ENCODE measurements at regions not wholly inside any gene's neighbourhood (a gene's known extent, or its start where the extent isn't known, plus 50 kb on each side); places are given as distances from the start of the nearest gene placed in this dataset.

DNA sequence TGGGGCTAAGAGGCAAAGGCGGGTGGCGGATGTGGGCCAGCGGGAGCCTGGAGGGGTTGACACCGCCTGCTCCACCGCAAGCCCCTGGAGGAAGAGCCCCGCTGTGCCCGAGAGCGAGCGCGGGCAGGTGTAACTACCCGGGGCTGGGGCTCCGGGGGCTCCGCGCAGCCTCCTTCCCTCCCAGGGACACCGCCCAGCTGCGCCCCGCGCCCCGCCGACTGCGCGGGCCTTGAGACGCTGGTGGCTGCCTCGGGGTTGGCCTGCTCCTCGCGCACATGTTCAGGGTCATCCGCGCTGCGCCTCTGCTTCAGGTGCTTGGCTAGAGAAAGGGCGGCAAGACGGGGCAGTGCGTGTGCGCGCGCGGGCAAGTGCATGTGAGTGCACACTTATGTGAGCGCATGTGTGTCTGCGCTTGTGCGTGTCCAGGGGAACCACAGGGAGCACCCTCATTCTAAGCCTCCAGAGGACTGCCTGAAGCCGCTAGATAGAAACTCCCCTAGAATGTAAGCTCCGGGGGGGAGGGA, 197.5 kb upstream of the TMEM45B start:
- H3K4me3 ChIP-seq, result no peak overlapping the region
- intact Hi-C loops (cut with DNase I), result no loop called here
- H3K27ac ChIP-seq, result no peak overlapping the region
- H3K9me3 ChIP-seq, result no peaks in the 10 kb centered on the region
- TF ChIP-seq POLR2A (IDR thresholded peaks at IDR 0.05), result no peak
- TF ChIP-seq, protein P1, sequence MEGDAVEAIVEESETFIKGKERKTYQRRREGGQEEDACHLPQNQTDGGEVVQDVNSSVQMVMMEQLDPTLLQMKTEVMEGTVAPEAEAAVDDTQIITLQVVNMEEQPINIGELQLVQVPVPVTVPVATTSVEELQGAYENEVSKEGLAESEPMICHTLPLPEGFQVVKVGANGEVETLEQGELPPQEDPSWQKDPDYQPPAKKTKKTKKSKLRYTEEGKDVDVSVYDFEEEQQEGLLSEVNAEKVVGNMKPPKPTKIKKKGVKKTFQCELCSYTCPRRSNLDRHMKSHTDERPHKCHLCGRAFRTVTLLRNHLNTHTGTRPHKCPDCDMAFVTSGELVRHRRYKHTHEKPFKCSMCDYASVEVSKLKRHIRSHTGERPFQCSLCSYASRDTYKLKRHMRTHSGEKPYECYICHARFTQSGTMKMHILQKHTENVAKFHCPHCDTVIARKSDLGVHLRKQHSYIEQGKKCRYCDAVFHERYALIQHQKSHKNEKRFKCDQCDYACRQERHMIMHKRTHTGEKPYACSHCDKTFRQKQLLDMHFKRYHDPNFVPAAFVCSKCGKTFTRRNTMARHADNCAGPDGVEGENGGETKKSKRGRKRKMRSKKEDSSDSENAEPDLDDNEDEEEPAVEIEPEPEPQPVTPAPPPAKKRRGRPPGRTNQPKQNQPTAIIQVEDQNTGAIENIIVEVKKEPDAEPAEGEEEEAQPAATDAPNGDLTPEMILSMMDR (IDR thresholded peaks at IDR 0.05), result no peak
- no peak for DNase-seq
- H3K27me3 ChIP-seq, result no peaks in the 10 kb centered on the region
- no peaks in the 10 kb centered on the region for H3K36me3 ChIP-seq (replicated peaks in 1 of 2; ENCODE audit: insufficient read depth in 1 of 2, low read depth in 2 of 2)
- ATAC-seq, result no peak
- H3K4me1 ChIP-seq, result no peaks in the 10 kb centered on the region
- 63 to 81% methylated on average over 11 to 34 of the region's 41 CpGs for WGBS, 2 donors

DNA sequence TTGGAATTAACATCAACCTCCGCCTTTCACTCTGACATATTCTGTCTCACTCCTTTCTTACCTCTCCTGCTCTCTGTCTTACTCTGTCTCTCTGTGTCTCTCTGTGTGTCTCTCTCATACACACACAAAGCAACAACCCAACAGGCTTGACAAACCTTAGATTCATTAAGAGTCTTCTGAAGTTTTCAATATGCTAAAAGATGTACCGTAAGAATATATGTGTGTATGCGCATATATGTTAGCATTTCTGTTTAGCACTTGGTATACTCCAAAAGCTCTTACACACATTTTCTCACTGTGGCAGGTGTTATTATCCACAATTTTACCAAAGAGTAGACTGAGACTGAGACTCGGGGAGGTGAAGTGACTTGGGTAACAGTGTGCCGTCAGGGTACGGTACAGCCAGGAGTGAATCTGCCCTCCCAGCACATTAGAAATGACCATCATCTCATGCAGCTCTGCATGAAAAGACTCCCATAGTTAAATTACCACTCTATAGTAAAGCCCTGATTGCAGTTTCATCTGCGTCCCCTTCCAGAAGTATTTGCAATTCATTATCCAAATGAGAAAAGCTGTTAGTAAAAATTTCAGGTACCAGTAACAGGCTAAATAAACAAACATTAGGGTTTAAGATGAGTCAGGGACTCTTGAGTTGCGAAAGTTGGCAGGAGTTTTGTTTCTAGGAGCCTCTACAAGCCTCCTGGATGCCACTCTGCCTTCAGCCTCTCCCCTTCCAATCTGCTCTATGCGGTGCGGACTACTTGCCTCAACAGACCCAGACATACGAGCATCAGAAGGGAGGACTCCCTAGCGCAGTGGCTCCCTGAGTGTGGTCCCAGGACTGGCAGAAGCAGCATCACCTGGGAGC, 195.2 kb upstream of the TMEM45B start:
- ATAC-seq (no peak), DNase-seq (no peak)
- no peaks in the 10 kb centered on the region for H3K4me1 ChIP-seq
- 87 to 89% methylated on average over 12 of the region's 12 CpGs for WGBS, 2 donors
- H3K36me3 ChIP-seq (replicated peaks in 1 of 2; ENCODE audit: insufficient read depth in 1 of 2, low read depth in 2 of 2), result no peaks in the 10 kb centered on the region
- H3K27me3 ChIP-seq, result no peaks in the 10 kb centered on the region
- no peak overlapping the region for H3K4me3 ChIP-seq
- H3K27ac ChIP-seq, result no peak overlapping the region
- intact Hi-C loops (cut with DNase I), result no loop called here
- no peaks in the 10 kb centered on the region for H3K9me3 ChIP-seq
- TF ChIP-seq, protein P1 (IDR thresholded peaks at IDR 0.05), result no peak
- TF ChIP-seq POLR2A (IDR thresholded peaks at IDR 0.05), result no peak

DNA sequence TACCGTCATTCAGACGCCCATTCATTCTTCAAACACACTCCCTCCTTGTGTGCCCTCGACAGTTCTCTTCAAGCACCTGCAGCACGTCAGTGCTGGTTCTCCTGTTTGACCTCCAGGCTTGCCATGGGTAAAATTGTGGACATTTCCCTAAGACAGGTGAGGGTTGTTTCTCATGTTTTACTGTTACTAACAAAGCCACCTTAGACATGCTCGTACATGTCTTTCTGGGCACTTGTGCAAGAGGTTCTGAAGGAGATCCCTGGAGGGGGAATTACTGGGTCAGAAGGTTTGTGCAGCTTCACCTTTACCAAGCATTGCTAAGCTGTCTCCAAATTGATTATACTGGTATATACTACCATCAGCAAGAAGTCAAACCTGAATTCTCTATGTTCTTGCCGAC, 189.7 kb upstream of the TMEM45B start:
- no peaks in the 10 kb centered on the region for H3K4me1 ChIP-seq
- intact Hi-C loops (cut with DNase I), result no loop called here
- TF ChIP-seq, protein P1 (IDR thresholded peaks at IDR 0.05), result no peak
- TF ChIP-seq POLR2A (IDR thresholded peaks at IDR 0.05), result no peak
- 51 to 70% methylated on average over 6 of the region's 6 CpGs for WGBS, 2 donors
- DNase-seq (no peak), ATAC-seq (no peak)
- no peaks in the 10 kb centered on the region for H3K27me3 ChIP-seq
- no peak overlapping the region for H3K27ac ChIP-seq
- H3K4me3 ChIP-seq, result no peak overlapping the region
- H3K36me3 ChIP-seq (replicated peaks in 1 of 2; ENCODE audit: insufficient read depth in 1 of 2, low read depth in 2 of 2), result no peaks in the 10 kb centered on the region
- no peaks in the 10 kb centered on the region for H3K9me3 ChIP-seq

DNA sequence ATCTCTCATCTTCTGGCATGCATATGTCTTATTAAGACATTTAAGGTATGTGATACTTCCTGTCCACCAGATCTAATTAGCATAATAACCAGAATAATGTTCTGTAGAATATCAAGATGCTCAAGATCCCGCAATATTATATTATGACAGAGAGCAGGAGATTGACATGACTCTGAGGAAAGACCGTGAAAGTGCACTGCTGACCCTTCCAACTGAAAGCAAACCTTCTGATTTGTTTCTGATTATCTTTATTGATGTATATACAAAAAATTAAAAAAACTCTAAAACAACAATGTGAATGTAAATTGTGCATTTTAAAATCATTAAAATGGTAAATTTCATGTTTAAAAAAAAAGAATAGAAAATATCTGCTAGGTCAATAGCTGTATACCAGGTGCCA, 184.4 kb upstream of the TMEM45B start:
- Histone ChIP-seq H3K4me3 (no peak overlapping the region), H3K27me3 (no peaks in the 10 kb centered on the region), H3K4me1 (no peaks in the 10 kb centered on the region), H3K36me3 (replicated peaks in 1 of 2; ENCODE audit: insufficient read depth in 1 of 2, low read depth in 2 of 2) (no peaks in the 10 kb centered on the region), H3K27ac (no peak overlapping the region), H3K9me3 (no peaks in the 10 kb centered on the region)
- DNase-seq (no peak), ATAC-seq (no peak)
- intact Hi-C loops (cut with DNase I), result no loop called here
- 78 to 79% methylated on average over 2 of the region's 2 CpGs for WGBS, 2 donors
- TF ChIP-seq, protein P1 (IDR thresholded peaks at IDR 0.05), result no peak
- no peak for TF ChIP-seq POLR2A (IDR thresholded peaks at IDR 0.05)

DNA sequence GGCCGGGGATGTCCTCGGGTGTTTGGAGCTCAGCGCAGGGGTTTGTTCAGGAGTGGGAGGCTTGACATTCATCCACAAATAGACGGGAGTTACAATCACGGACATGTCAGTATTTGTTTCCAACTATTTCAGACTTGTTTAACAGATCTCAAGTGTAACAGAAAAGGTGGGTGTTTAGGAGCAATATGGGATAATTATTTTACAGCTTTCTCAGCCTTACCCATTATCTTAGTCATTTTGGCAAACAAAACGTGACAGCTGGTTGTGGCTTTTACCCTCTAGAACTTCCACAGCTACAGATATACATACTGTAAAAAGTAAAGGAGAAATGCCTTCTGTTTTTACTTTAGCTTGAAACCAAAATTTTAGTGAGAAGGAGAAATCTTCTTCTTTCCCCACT, 178.7 kb upstream of the TMEM45B start:
- Histone ChIP-seq H3K4me3 (no peak overlapping the region), H3K9me3 (no peaks in the 10 kb centered on the region), H3K27ac (no peak overlapping the region), H3K27me3 (no peaks in the 10 kb centered on the region), H3K36me3 (replicated peaks in 1 of 2; ENCODE audit: insufficient read depth in 1 of 2, low read depth in 2 of 2) (no peaks in the 10 kb centered on the region), H3K4me1 (no peaks in the 10 kb centered on the region)
- WGBS, 2 donors, result 47 to 70% methylated on average over 6 of the region's 6 CpGs
- no peak for TF ChIP-seq POLR2A (IDR thresholded peaks at IDR 0.05)
- TF ChIP-seq, protein P1 (IDR thresholded peaks at IDR 0.05), result no peak
- intact Hi-C loops (cut with DNase I), result no loop called here
- DNase-seq (no peak), ATAC-seq (no peak)
